ENCODE measurements at regions not wholly inside any gene's neighbourhood (a gene's known extent, or its start where the extent isn't known, plus 50 kb on each side); places are given as distances from the start of the nearest gene placed in this dataset.

DNA sequence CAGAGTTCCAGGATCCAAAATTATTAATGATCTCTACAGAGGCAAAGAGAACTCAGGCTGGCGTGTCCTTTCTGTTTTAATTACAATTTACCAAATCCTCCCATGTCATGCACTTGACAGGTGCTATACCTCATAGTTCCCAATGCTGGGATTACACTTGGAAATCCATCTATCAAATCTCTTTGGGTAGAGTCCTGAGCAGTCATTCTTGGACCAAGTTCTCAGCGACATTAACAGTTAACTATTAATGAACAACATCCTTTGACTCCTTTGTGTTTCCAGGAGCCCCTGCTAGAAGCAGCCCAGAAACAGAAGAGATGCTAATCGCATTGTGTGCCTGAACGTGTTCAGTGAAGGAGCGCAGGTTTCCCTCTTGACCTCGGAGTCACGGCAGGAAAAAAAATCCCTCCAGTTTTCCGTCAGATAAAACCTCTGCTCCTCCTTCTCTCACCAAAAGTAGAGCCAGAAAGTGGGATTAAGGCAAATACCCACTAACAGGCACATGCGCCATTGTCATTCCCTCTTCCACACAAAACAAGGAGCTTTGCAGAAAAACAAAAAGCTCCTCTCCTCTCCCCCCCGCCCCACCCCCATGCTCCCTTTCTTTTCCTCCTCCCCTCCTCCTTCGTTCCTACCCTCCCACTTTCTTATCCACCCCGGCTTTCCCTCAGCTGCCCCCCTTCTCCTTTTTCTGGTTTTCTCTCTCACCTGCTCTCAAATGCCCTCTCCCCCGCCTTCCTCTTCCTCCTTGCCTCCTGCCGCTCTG is 224.7 kb downstream of the ZIC5 start:
- H3K4me3 ChIP-seq (ENCODE audit: insufficient read depth, low read depth, low read length): peak overlapping the region; percentile 14
- no peaks in the 10 kb centered on the region for H3K9me3 ChIP-seq (ENCODE audit: control insufficient read depth, low read length)
- H3K27ac ChIP-seq (ENCODE audit: insufficient read depth, low read depth, low read length, poor library complexity, severe bottlenecking): peak overlapping the region; percentile 91
- H3K4me1 ChIP-seq (ENCODE audit: control insufficient read depth, insufficient read depth, low read length): peaks cover 60% of the 10 kb centered on the region
- H3K36me3 ChIP-seq (ENCODE audit: control insufficient read depth, insufficient read depth, low read length): no peaks in the 10 kb centered on the region
- no peaks in the 10 kb centered on the region for H3K27me3 ChIP-seq (ENCODE audit: control insufficient read depth, insufficient read depth, low read length, poor library complexity, severe bottlenecking)
- WGBS, 2 experiments: 3% methylated on average over 13 of the region's 14 CpGs

DNA sequence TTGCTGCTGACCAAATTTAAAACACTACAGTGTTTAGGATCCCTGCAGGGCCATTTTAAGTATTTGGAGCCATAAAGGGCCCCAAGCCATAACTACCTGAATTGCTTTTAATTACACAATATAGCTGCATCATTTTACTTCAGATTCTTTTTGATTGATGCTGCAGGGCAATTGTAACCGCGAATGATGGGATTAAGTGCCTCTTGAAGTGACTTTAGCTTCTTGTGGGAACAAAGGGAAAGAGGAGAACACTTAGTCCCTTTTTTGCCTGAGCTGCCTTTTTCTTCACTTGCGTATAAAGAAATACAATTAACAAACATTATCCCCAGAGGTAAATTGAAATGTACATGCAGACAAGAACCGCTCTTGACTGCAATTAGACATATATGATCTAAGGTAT is 228.5 kb downstream of the ZIC5 start:
- WGBS, 2 experiments: 38 to 39% methylated on average over 4 of the region's 4 CpGs
- Histone ChIP-seq H3K4me1 (ENCODE audit: control insufficient read depth, insufficient read depth, low read length) (peaks cover 69% of the 10 kb centered on the region), H3K27me3 (ENCODE audit: control insufficient read depth, insufficient read depth, low read length, poor library complexity, severe bottlenecking) (no peaks in the 10 kb centered on the region), H3K27ac (ENCODE audit: insufficient read depth, low read depth, low read length, poor library complexity, severe bottlenecking) (peak overlapping the region; percentile 71), H3K4me3 (ENCODE audit: insufficient read depth, low read depth, low read length) (no peak overlapping the region), H3K9me3 (ENCODE audit: control insufficient read depth, low read length) (no peaks in the 10 kb centered on the region), H3K36me3 (ENCODE audit: control insufficient read depth, insufficient read depth, low read length) (no peaks in the 10 kb centered on the region)

DNA sequence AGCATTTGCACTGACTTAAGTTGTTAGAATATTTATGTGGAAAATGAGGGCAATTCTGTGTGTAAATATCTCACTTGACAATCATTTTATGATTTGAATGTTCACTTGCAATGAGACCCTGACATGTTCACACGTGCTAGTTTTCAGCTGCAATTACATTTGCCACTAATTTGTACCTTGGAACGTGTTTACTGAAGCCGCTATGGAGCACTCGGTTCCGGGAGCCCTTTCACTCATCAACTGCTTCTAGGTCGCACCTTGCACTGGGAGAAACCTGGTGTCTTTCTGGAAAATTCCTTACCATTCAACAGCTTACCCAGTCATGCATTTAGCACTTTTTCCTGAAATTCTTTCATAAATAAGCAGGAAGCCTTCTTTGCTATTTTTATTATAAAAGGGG is 229.6 kb downstream of the ZIC5 start:
- Histone ChIP-seq H3K4me1 (ENCODE audit: control insufficient read depth, insufficient read depth, low read length) (peaks cover 65% of the 10 kb centered on the region), H3K27ac (ENCODE audit: insufficient read depth, low read depth, low read length, poor library complexity, severe bottlenecking) (peak overlapping the region; percentile 71), H3K9me3 (ENCODE audit: control insufficient read depth, low read length) (no peaks in the 10 kb centered on the region), H3K27me3 (ENCODE audit: control insufficient read depth, insufficient read depth, low read length, poor library complexity, severe bottlenecking) (no peaks in the 10 kb centered on the region), H3K36me3 (ENCODE audit: control insufficient read depth, insufficient read depth, low read length) (no peaks in the 10 kb centered on the region), H3K4me3 (ENCODE audit: insufficient read depth, low read depth, low read length) (no peak overlapping the region)
- WGBS, 2 experiments: 85 to 93% methylated on average over 6 of the region's 6 CpGs

DNA sequence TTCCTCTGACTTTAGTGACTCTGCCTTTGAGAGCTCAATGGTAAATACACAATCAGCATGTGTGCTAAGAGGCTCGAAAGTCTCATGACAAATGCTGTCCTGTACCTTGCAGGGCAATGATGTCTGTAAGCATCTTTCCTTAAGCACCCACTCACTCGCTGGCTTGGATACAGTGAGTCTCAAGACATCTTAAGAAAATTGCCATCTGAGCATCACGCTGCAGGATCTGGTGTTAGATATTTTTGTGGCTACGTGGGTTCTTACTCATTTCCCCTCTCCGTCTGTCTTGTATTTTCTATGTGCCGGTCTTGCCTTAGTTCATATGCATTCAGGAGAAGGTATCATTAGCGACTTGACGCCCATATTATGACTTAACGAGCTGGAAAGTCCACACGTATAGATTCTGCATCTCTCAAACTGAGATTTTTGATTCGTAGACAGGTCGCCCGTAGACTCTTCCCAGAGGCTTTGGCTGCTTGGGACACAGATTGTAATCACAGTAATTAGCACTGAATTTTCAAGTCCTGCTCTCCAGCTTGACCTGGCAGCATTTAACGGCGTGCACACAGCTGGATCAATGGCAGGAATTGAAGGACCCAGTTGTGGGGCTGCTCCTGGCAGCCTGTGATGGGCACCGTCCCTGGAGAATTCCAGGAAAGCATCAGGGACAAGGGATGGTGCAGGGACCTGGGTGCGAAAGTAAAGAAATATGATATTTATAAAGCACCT is 231.2 kb downstream of the ZIC5 start:
- Histone ChIP-seq H3K27ac (ENCODE audit: insufficient read depth, low read depth, low read length, poor library complexity, severe bottlenecking) (no peak overlapping the region), H3K36me3 (ENCODE audit: control insufficient read depth, insufficient read depth, low read length) (no peaks in the 10 kb centered on the region), H3K4me3 (ENCODE audit: insufficient read depth, low read depth, low read length) (no peak overlapping the region), H3K27me3 (ENCODE audit: control insufficient read depth, insufficient read depth, low read length, poor library complexity, severe bottlenecking) (no peaks in the 10 kb centered on the region), H3K9me3 (ENCODE audit: control insufficient read depth, low read length) (no peaks in the 10 kb centered on the region), H3K4me1 (ENCODE audit: control insufficient read depth, insufficient read depth, low read length) (peaks cover 51% of the 10 kb centered on the region)
- WGBS, 2 experiments: 94 to 95% methylated on average over 17 of the region's 17 CpGs

DNA sequence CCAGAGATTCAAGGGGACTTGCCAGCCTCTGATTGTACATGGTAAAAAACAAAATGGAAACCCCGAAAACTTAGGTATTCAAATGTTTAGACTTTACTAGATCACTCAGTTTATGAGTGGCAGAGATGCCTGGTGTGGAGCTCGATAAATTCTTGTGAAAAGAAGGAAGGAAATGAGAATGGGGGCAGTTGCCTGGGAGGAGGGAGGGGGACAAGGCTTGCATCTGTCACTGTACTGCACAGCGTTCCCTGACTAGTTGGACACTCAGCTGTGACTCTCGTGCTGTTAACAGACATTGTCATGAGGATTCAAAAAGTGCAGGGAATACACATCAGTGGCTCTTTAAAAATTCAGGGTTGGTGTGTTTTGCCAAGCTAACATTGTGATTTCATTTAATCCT is 232.9 kb downstream of the ZIC5 start:
- WGBS, 2 experiments: 77 to 83% methylated on average over 4 of the region's 4 CpGs
- H3K27ac ChIP-seq (ENCODE audit: insufficient read depth, low read depth, low read length, poor library complexity, severe bottlenecking): no peak overlapping the region
- H3K4me1 ChIP-seq (ENCODE audit: control insufficient read depth, insufficient read depth, low read length): peaks cover 52% of the 10 kb centered on the region
- H3K36me3 ChIP-seq (ENCODE audit: control insufficient read depth, insufficient read depth, low read length): no peaks in the 10 kb centered on the region
- H3K4me3 ChIP-seq (ENCODE audit: insufficient read depth, low read depth, low read length): no peak overlapping the region
- H3K27me3 ChIP-seq (ENCODE audit: control insufficient read depth, insufficient read depth, low read length, poor library complexity, severe bottlenecking): no peaks in the 10 kb centered on the region
- no peaks in the 10 kb centered on the region for H3K9me3 ChIP-seq (ENCODE audit: control insufficient read depth, low read length)

DNA sequence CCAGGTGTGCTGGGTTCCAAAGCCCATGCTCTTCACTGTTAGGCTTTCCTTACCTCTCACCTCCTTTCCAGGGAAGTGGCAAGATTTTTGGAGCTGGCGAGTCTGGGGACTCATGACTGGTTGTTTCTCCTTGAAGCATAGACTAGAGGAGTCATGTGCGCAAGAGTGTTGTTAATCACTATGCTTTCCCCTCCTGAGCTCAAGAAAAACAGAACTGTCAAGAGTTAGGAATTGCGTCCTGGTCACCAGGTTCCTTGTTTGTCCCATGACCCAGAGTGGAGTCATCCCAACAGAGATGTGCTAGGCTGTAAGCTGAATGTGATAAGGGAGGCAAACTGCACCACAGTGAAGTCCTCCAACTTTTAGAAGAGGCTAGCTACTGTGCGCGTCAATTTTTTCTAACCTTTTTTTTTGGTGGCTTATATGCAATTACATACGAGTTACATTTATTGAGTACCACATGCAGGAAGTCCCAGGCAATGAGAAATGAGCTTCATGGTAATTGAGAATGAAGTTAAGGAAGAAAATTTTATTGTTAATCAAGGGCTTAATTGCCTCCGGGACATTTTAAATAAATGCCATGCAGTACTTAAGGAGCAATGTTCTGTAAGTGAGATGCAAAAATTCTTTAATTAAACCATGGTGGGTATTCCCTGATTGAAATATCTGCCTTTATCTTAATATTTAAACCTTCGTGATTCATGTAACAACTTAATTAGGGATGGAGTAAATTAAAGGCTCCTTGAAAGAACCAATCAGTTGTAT is 233.9 kb downstream of the ZIC5 start:
- WGBS, 2 experiments: 96% methylated on average over 8 of the region's 8 CpGs

DNA sequence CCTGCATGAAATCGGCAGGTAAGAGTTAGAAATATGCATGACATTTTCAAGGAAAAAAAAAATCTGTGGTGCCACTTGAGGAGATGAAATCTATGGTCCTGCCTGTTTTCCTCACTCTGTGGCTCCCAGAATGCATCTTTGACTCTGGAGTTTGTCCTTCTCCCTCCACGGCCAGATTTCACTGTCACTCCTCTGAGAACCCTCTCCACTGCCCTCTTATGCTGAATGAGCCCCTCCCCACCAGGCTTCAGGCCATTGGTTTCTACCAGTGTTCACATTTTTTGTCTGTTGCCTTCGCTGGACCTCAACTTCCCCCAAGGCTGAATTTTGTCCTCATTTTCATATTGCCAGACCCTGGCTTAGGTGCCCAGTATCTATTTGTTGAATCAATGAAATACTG is 235.0 kb downstream of the ZIC5 start:
- WGBS, 2 experiments: 78 to 83% methylated on average over 3 of the region's 3 CpGs
- Histone ChIP-seq H3K27ac (ENCODE audit: insufficient read depth, low read depth, low read length, poor library complexity, severe bottlenecking) (no peak overlapping the region), H3K9me3 (ENCODE audit: control insufficient read depth, low read length) (no peaks in the 10 kb centered on the region), H3K36me3 (ENCODE audit: control insufficient read depth, insufficient read depth, low read length) (no peaks in the 10 kb centered on the region), H3K27me3 (ENCODE audit: control insufficient read depth, insufficient read depth, low read length, poor library complexity, severe bottlenecking) (no peaks in the 10 kb centered on the region), H3K4me1 (ENCODE audit: control insufficient read depth, insufficient read depth, low read length) (peaks cover 43% of the 10 kb centered on the region), H3K4me3 (ENCODE audit: insufficient read depth, low read depth, low read length) (no peak overlapping the region)

More for the DNA sequence above, 233.9 kb downstream of the ZIC5 start:
- no peaks in the 10 kb centered on the region for H3K27me3 ChIP-seq (ENCODE audit: control insufficient read depth, insufficient read depth, low read length, poor library complexity, severe bottlenecking)
- no peaks in the 10 kb centered on the region for H3K36me3 ChIP-seq (ENCODE audit: control insufficient read depth, insufficient read depth, low read length)
- H3K4me3 ChIP-seq (ENCODE audit: insufficient read depth, low read depth, low read length): no peak overlapping the region
- no peaks in the 10 kb centered on the region for H3K9me3 ChIP-seq (ENCODE audit: control insufficient read depth, low read length)
- H3K4me1 ChIP-seq (ENCODE audit: control insufficient read depth, insufficient read depth, low read length): peaks cover 46% of the 10 kb centered on the region
- H3K27ac ChIP-seq (ENCODE audit: insufficient read depth, low read depth, low read length, poor library complexity, severe bottlenecking): no peak overlapping the region

DNA sequence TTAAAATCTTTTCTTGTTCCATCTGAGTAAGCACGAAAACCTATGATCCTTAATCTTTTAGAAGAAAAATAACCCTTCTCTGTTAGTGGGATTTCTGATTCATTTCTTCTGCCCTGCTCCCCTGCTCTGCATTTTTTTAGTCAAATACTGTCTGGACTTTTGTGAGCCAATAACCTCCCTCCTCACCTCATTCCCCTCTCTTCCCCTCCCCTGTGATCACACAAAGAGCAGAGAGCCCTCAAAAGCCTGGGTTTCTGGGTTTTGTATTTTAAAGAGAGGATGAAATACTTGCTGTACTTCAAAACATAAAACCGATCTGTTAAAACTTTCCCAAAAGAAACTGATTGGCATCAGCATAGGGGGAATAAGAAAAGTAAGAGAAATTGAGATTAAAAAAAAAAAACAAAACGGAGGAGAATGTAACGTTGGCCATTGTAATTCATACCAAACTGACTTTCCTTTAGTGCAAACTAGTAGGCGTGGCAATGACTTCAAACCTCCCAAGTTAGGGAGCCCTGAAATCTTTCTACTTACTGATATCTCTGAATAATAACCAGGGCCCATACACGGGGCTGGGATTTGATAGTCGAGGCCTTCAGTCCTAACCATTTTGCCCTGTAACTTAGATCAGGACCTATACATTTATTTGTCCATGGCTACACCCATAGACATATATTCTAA is 232.9 kb downstream of the TM9SF2 start:
- 32% methylated on average over 6 to 7 of the region's 7 CpGs for WGBS, 2 experiments
- H3K27me3 ChIP-seq (ENCODE audit: control insufficient read depth, insufficient read depth, low read length, poor library complexity, severe bottlenecking): no peaks in the 10 kb centered on the region
- peaks cover 41% of the 10 kb centered on the region for H3K4me1 ChIP-seq (ENCODE audit: control insufficient read depth, insufficient read depth, low read length)
- H3K4me3 ChIP-seq (ENCODE audit: insufficient read depth, low read depth, low read length): no peak overlapping the region
- no peaks in the 10 kb centered on the region for H3K9me3 ChIP-seq (ENCODE audit: control insufficient read depth, low read length)
- peak overlapping the region; percentile 44 for H3K27ac ChIP-seq (ENCODE audit: insufficient read depth, low read depth, low read length, poor library complexity, severe bottlenecking)
- no peaks in the 10 kb centered on the region for H3K36me3 ChIP-seq (ENCODE audit: control insufficient read depth, insufficient read depth, low read length)

DNA sequence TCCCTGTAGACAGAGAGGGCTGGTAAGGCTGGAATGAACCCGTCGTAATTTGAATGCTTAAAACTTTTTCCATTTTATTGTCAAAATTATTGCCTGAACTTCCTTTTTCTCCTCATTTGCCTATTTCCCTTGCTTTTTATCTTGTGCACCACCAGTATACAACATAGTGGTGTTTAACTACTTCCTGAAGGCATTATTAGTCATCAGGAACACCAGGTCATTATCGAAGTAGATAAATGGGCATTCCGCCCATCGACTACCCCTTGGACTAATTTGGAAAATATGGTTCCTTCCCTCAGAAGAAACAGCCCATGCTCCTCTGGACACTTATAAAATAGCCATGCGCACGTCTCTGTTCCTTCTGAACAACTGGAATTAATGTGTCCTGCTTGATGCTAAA is 232.1 kb downstream of the TM9SF2 start:
- no peaks in the 10 kb centered on the region for H3K36me3 ChIP-seq (ENCODE audit: control insufficient read depth, insufficient read depth, low read length)
- H3K9me3 ChIP-seq (ENCODE audit: control insufficient read depth, low read length): no peaks in the 10 kb centered on the region
- H3K4me3 ChIP-seq (ENCODE audit: insufficient read depth, low read depth, low read length): no peak overlapping the region
- WGBS, 2 experiments: 92 to 94% methylated on average over 7 of the region's 7 CpGs
- H3K27ac ChIP-seq (ENCODE audit: insufficient read depth, low read depth, low read length, poor library complexity, severe bottlenecking): no peak overlapping the region
- no peaks in the 10 kb centered on the region for H3K27me3 ChIP-seq (ENCODE audit: control insufficient read depth, insufficient read depth, low read length, poor library complexity, severe bottlenecking)
- peaks cover 43% of the 10 kb centered on the region for H3K4me1 ChIP-seq (ENCODE audit: control insufficient read depth, insufficient read depth, low read length)

Measured in ectodermal cell (in vitro differentiated cells).